ENCODE measurements at regions not wholly inside any gene's neighbourhood (a gene's known extent, or its start where the extent isn't known, plus 50 kb on each side); places are given as distances from the start of the nearest gene placed in this dataset.

- H3K9me3 Mint-ChIP-seq, result no peaks in the 10 kb centered on the region; a peak in 1 of 5 replicates
- H2BK15ac ChIP-seq (ENCODE audit: low read depth, low read length), result no peak overlapping the region
- H3K14ac ChIP-seq (ENCODE audit: insufficient read depth, low read length), result no peak overlapping the region
- no peak overlapping the region for H3K9ac ChIP-seq (ENCODE audit: extremely low read depth, insufficient read length, low read length)
- H2BK120ac ChIP-seq (ENCODE audit: low read depth, low read length, poor library complexity, severe bottlenecking), result no peak overlapping the region
- no peaks in the 10 kb centered on the region for H4K20me1 ChIP-seq (ENCODE audit: control insufficient read depth, insufficient read depth, insufficient read length)
- H3K4me1 Mint-ChIP-seq, result no peaks in the 10 kb centered on the region
- H2AFZ ChIP-seq (ENCODE audit: low read length), result no peak overlapping the region
- H3K18ac ChIP-seq (ENCODE audit: insufficient read length, low read depth, low read length), result no peak overlapping the region
- DNase-seq, result no peak
- H3K27me3 ChIP-seq (ENCODE audit: insufficient read depth, low read length), result no peaks in the 10 kb centered on the region
- H4K91ac ChIP-seq (ENCODE audit: insufficient read length, low read depth, low read length), result no peak overlapping the region
- H3K4me2 ChIP-seq (ENCODE audit: insufficient read depth, insufficient read length, low read length), result no peak overlapping the region
- H3K79me2 ChIP-seq (ENCODE audit: insufficient read depth, low read length), result no peaks in the 10 kb centered on the region
- no CpG with 5 or more reads among the region's 4 CpGs for WGBS (ENCODE audit: extremely low coverage, insufficient read length, low lambda C conversion rate)
- no peak overlapping the region for H2BK5ac ChIP-seq (ENCODE audit: insufficient read length, low read length)
- no peak overlapping the region for H3K4me3 Mint-ChIP-seq
- no peak overlapping the region for H2BK20ac ChIP-seq (ENCODE audit: low read depth, low read length, poor library complexity, severe bottlenecking)
- H3K4ac ChIP-seq (ENCODE audit: low read depth, low read length), result no peak overlapping the region
- no peak overlapping the region for H4K8ac ChIP-seq (replicated peaks; ENCODE audit: insufficient read length, low read depth, low read length)
- no peak for TF ChIP-seq CTCF (conservative IDR thresholded peaks at IDR 0.05)
- H3K23ac ChIP-seq (ENCODE audit: insufficient read length, low read depth, low read length), result no peak overlapping the region
- peaks cover 0 to 3% (median 0%) of the 10 kb centered on the region in 3 experiments; a peak in 3 of 7 replicates for H3K36me3 Mint-ChIP-seq (ENCODE audit: insufficient read depth in 1 of 3, low read depth in 3 of 3)
- H4K5ac ChIP-seq (ENCODE audit: insufficient read length, low read depth, low read length), result no peak overlapping the region
- H3K27ac Mint-ChIP-seq, result no peak overlapping the region
- no peaks in the 10 kb centered on the region for H3K23me2 ChIP-seq (ENCODE audit: insufficient read length, low read depth, low read length, poor library complexity, severe bottlenecking)
- H3K4me1 ChIP-seq (ENCODE audit: insufficient read depth, low read length), result no peaks in the 10 kb centered on the region
- H3K27me3 Mint-ChIP-seq (ENCODE audit: low read depth), result no peaks in the 10 kb centered on the region
- no peaks in the 10 kb centered on the region for H3K9me3 ChIP-seq (ENCODE audit: control insufficient read depth, low read depth, low read length)
- no peak overlapping the region for H2AK5ac ChIP-seq (ENCODE audit: insufficient read length, low read length)
- no peaks in the 10 kb centered on the region for H3K79me1 ChIP-seq (ENCODE audit: insufficient read depth, low read depth, low read length, poor library complexity, severe bottlenecking)
- no peak overlapping the region for H3T11ph ChIP-seq (ENCODE audit: low read length)
- H3K27ac ChIP-seq (ENCODE audit: insufficient read length, low read depth, low read length), result no peak overlapping the region
- no peak overlapping the region for H3K56ac ChIP-seq (ENCODE audit: insufficient read length, low read depth, low read length)
- no peak overlapping the region for H2BK12ac ChIP-seq (ENCODE audit: insufficient read length, low read depth, low read length)
These were observed 223.9 kb upstream of the TRPC4 start for GRCh38 chr13:38093425-38093824.

Data from H9 (cell line).